Kidney epithelial cell (primary cell): ENCODE measurements at regions not wholly inside any gene's neighbourhood (a gene's known extent, or its start where the extent isn't known, plus 50 kb on each side); places are given as distances from the start of the nearest gene placed in this dataset.

ENCODE experiments used
- DNase-seq: peaks from one replicate; pipeline ENCODE4 v3.0.0-alpha.2; 2010; ENCODE audit warnings: low read depth
- H3K27me3 ChIP-seq: 2 replicates; pipeline ENCODE4 v1.6.0; 2011; ENCODE audit warnings: low read length; ENCODE audit not compliant: control insufficient read depth, insufficient read depth
- H3K36me3 ChIP-seq: 2 replicates; pipeline ENCODE4 v1.5.1; 2011; ENCODE audit warnings: low read length; ENCODE audit not compliant: control insufficient read depth, insufficient read depth
- H3K4me3 ChIP-seq: 2 replicates; pipeline ENCODE4 v1.5.1; 2011; ENCODE audit warnings: low read depth, mild to moderate bottlenecking, control low read depth, low read length
- TF ChIP-seq, protein P1 (sequence below): IDR thresholded peaks from 2 replicates; pipeline ENCODE4 v1.5.1; 2011; ENCODE audit warnings: mild to moderate bottlenecking, moderate library complexity, low read length, control low read depth, inconsistent platforms; ENCODE audit not compliant: insufficient read depth, poor library complexity, severe bottlenecking

DNA sequence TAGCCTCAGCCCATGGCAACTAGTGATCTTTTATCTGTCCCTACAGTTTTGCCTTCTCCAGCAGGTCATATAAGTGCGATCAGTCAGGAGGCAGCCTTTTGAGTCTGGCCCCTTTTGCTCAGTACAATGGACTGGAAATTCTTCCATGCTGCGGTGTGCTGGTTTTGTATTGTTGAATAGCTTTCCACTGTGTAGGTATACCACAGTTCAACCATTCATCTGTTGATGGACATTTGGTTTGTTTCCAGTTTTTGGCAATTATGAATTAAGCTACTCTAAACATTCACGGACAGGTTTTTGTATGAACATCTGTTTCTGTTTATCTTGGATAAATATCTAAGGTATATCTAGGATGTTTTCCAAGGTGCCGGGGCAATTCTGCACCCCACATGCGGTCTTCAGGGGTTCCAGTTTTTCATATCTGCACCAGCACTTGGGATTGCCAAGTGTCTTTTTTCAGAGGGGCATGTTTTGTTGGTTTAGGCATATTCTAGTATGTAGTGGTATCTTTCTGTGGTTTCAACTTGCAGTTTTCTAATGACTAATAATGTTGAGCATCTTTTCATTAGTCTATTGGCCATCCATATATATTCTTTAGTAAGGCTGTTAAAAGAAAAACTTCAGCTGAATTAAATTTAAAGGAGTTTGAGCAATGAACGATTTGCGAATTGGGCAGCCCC lies 141.0 kb downstream of the TFAP2C start:
- DNase-seq: no peak
- Histone ChIP-seq H3K4me3 (no peak overlapping the region), H3K27me3 (no peaks in the 10 kb centered on the region), H3K36me3 (no peaks in the 10 kb centered on the region)
- TF ChIP-seq, protein P1, sequence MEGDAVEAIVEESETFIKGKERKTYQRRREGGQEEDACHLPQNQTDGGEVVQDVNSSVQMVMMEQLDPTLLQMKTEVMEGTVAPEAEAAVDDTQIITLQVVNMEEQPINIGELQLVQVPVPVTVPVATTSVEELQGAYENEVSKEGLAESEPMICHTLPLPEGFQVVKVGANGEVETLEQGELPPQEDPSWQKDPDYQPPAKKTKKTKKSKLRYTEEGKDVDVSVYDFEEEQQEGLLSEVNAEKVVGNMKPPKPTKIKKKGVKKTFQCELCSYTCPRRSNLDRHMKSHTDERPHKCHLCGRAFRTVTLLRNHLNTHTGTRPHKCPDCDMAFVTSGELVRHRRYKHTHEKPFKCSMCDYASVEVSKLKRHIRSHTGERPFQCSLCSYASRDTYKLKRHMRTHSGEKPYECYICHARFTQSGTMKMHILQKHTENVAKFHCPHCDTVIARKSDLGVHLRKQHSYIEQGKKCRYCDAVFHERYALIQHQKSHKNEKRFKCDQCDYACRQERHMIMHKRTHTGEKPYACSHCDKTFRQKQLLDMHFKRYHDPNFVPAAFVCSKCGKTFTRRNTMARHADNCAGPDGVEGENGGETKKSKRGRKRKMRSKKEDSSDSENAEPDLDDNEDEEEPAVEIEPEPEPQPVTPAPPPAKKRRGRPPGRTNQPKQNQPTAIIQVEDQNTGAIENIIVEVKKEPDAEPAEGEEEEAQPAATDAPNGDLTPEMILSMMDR: no peak

DNA sequence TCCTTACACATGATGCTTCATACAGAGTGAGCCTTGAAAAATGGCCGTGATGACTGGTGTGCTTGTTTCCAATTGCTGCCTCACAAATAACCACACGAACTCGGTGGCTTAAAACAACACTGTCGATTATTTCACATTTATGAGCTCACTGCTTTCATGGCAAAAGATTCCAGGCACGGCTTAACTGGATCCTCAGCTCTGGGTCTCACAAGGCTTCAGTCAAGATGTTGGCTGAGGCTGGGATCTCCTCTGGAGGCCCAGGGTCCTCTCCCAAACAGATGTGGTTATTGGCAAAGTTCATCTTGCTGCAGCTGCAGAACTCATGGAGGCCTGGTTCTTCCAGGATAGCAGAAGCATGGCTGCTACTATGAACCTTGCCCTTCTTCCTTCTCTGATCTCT lies 144.6 kb downstream of the TFAP2C start:
- TF ChIP-seq, protein P1: no peak
- Histone ChIP-seq H3K36me3 (no peaks in the 10 kb centered on the region), H3K27me3 (no peaks in the 10 kb centered on the region), H3K4me3 (no peak overlapping the region)
- DNase-seq: no peak

DNA sequence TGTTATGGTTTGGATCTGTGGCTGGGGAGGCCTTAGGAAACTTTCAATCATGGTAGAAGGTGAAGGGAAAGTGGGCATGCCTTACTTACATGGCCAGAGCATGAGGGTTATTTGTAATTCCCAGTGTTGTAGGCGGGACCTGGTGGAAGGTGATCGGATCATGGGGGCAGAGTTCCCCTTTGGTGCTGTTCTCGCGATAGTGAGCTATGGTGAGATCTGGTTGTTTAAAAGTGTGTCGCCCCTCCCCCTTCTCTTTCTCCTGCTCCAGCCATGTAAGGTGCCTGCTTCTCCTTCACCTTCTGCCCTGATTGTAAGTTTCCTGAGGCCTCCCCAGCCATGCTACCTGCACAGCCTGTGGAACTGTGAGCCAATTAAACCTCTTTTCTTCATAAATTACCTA lies 145.8 kb downstream of the TFAP2C start:
- H3K27me3 ChIP-seq: no peaks in the 10 kb centered on the region

DNA sequence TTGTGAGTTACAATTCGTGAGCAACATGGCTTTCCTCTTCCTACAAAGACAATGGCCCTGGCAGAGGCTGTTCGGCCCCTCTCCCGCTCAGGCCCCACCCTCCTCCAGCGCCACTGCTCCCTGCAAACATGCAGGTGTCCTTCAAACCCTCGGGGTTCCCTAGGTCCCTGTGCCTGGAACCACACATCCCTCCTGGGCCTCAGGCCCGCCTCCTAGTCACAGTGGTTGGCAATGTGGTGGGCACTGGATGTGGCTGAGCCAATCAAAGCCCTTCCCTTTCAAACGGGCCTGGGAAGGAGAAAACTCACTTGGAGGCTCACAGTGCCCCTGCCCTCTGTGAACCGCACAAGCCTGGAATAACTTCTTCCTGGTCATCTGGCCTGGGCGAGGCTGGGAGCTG lies 147.2 kb downstream of the TFAP2C start:
- DNase-seq: no peak
- TF ChIP-seq, protein P1: no peak
- no peaks in the 10 kb centered on the region for H3K36me3 ChIP-seq
- no peak overlapping the region for H3K4me3 ChIP-seq
- peaks cover 3% of the 10 kb centered on the region for H3K27me3 ChIP-seq

More for the DNA sequence above, 145.8 kb downstream of the TFAP2C start:
- TF ChIP-seq, protein P1: no peak
- H3K4me3 ChIP-seq: no peak overlapping the region
- no peaks in the 10 kb centered on the region for H3K36me3 ChIP-seq
- DNase-seq: no peak

DNA sequence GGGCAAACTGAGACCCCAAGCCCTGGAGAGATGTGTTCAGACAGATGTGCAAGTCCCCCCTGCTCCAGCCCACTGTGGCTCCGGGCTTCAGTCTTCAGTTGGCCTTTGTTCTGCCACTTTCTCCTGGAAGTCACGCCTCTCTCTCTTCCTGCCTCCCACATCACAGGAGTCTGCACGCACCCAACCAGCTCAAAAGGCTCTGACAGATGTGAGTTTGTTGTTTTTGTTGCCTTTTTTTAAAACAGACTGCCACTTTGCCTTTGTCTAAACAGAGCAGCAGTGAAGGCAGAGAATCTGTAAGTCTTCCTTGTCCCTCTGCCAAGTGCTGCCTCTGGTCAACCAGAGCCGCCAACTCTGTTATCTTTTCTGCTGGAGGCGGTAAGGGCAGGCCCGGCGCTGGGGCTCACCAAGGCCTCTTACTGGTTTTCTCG lies 149.7 kb downstream of the TFAP2C start:
- Histone ChIP-seq H3K4me3 (no peak overlapping the region), H3K36me3 (no peaks in the 10 kb centered on the region), H3K27me3 (peaks cover 3% of the 10 kb centered on the region)
- peak; percentile 23 for DNase-seq
- TF ChIP-seq, protein P1: no peak
